ENCODE measurements at regions not wholly inside any gene's neighbourhood (a gene's known extent, or its start where the extent isn't known, plus 50 kb on each side); places are given as distances from the start of the nearest gene placed in this dataset.
"Not testable (repeated sequence)": the region's sequence is repeated elsewhere in the genome, so short reads cannot be mapped to it uniquely, and the experiment has no call there.

DNA sequence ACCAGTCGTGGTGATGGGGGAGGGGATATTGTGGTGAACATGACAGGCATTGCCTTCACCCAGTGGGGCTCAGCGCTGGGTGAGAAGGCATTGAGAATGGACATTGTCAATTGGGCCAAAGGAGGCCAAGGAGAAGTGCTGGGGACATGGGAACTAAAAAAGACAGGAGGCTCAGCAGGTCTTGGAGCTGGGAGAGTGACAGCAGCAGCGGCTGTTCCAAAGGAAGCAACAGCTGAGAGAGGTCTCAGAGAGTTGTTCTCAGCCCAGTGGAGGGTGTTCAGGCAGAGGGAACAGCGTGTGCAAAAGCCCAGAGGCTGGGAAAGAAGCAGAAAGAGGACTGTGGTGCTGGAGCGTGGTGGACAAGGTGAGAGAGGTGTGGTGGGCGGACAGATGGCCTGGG is 56.6 kb upstream of the ASNS start:
- H3K4me3 ChIP-seq (replicated peaks in 1 of 3; ENCODE audit: insufficient read depth in 1 of 3, low read depth in 1 of 3, low read length in 3 of 3); H3K4me2 ChIP-seq (ENCODE audit: insufficient read depth, low read length); H2AFZ ChIP-seq (ENCODE audit: low read depth, low read length); H3K79me2 ChIP-seq (ENCODE audit: control insufficient read depth, insufficient read depth, low read length); H3K9me3 ChIP-seq (replicated peaks; ENCODE audit: control insufficient read depth, insufficient read depth, low read length); H3K4me1 ChIP-seq (ENCODE audit: control insufficient read depth, extremely low read depth, insufficient read depth, low read length); POLR2A ChIA-PET; BruUV-seq (replicated peaks); H3K9ac ChIP-seq (replicated peaks; ENCODE audit: extremely low read depth, insufficient read depth, low read length); H3K36me3 ChIP-seq (ENCODE audit: control insufficient read depth in 2 of 2, extremely low read depth in 1 of 2, insufficient read depth in 2 of 2, low read length in 2 of 2); H3K9me1 ChIP-seq (replicated peaks; ENCODE audit: control insufficient read depth, extremely low read depth, insufficient read depth, low read length); H3K27ac ChIP-seq (ENCODE audit: insufficient read depth, low read depth, low read length); FAIRE-seq; DNase-seq (ENCODE audit: low read depth, low spot score); dilution Hi-C loops (cut with MboI; ENCODE audit: extremely low pct_ligation_motif_present, low sequenced_read_pairs); H4K20me1 ChIP-seq (replicated peaks; ENCODE audit: control insufficient read depth, extremely low read depth, insufficient read depth, low read length); H3K27me3 ChIP-seq (ENCODE audit: control insufficient read depth in 2 of 2, insufficient read depth in 2 of 2, low read length in 2 of 2): not testable (repeated sequence)
- CTCF ChIA-PET, result interaction anchor here (0.7 to 0.8 kb wide), 2 partner anchors 817 to 824 kb away, joined by 3 to 4 read pairs; no protein-coding TSS in a partner anchor
- intact Hi-C loops (cut with micrococcal nuclease), result loop anchor here (1.0 kb wide), 1 partner anchor 825 kb away; no protein-coding TSS in a partner anchor

- H3K9ac ChIP-seq (replicated peaks; ENCODE audit: extremely low read depth, insufficient read depth, low read length); H3K79me2 ChIP-seq (ENCODE audit: control insufficient read depth, insufficient read depth, low read length); BruUV-seq (replicated peaks); H3K27me3 ChIP-seq (ENCODE audit: control insufficient read depth in 2 of 2, insufficient read depth in 2 of 2, low read length in 2 of 2); H3K9me1 ChIP-seq (replicated peaks; ENCODE audit: control insufficient read depth, extremely low read depth, insufficient read depth, low read length); H3K4me1 ChIP-seq (ENCODE audit: control insufficient read depth, extremely low read depth, insufficient read depth, low read length); FAIRE-seq; H4K20me1 ChIP-seq (replicated peaks; ENCODE audit: control insufficient read depth, extremely low read depth, insufficient read depth, low read length); H3K9me3 ChIP-seq (replicated peaks; ENCODE audit: control insufficient read depth, insufficient read depth, low read length); POLR2A ChIA-PET; dilution Hi-C loops (cut with MboI; ENCODE audit: extremely low pct_ligation_motif_present, low sequenced_read_pairs); H3K27ac ChIP-seq (ENCODE audit: insufficient read depth, low read depth, low read length); H3K36me3 ChIP-seq (ENCODE audit: control insufficient read depth in 2 of 2, extremely low read depth in 1 of 2, insufficient read depth in 2 of 2, low read length in 2 of 2): not testable (repeated sequence)
- TF ChIP-seq, protein P1, sequence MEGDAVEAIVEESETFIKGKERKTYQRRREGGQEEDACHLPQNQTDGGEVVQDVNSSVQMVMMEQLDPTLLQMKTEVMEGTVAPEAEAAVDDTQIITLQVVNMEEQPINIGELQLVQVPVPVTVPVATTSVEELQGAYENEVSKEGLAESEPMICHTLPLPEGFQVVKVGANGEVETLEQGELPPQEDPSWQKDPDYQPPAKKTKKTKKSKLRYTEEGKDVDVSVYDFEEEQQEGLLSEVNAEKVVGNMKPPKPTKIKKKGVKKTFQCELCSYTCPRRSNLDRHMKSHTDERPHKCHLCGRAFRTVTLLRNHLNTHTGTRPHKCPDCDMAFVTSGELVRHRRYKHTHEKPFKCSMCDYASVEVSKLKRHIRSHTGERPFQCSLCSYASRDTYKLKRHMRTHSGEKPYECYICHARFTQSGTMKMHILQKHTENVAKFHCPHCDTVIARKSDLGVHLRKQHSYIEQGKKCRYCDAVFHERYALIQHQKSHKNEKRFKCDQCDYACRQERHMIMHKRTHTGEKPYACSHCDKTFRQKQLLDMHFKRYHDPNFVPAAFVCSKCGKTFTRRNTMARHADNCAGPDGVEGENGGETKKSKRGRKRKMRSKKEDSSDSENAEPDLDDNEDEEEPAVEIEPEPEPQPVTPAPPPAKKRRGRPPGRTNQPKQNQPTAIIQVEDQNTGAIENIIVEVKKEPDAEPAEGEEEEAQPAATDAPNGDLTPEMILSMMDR (IDR thresholded peaks at IDR 0.05; ENCODE audit: extremely low read depth in 1 of 2, insufficient read depth in 1 of 2, low read depth in 1 of 2, low read length in 2 of 2), result peak; percentile 49 to 66
- intact Hi-C loops (cut with micrococcal nuclease), result loop anchor here (1.0 kb wide), 1 partner anchor 824 kb away; no protein-coding TSS in a partner anchor
- DNase-seq (ENCODE audit: low read depth, low spot score), result peak; percentile 32
- CTCF ChIA-PET, result interaction anchor here (0.7 to 1.6 kb wide), 3 partner anchors 93 to 823 kb away, joined by 3 to 5 read pairs (median 3); no protein-coding TSS in a partner anchor
- Histone ChIP-seq H3K4me3 (replicated peaks in 1 of 3; ENCODE audit: insufficient read depth in 1 of 3, low read depth in 1 of 3, low read length in 3 of 3) (peak overlapping the region in 1 of 3 experiments; percentile 21), H3K4me2 (ENCODE audit: insufficient read depth, low read length) (peak overlapping the region; percentile 58), H2AFZ (ENCODE audit: low read depth, low read length) (peak overlapping the region; percentile 57)
These were observed 55.9 kb upstream of the ASNS start for GRCh38 chr7:97927790-97928748.

All from endothelial cell of umbilical vein (primary cell).